Jurkat, Clone E6-1 (cell line): ENCODE measurements at regions not wholly inside any gene's neighbourhood (a gene's known extent, or its start where the extent isn't known, plus 50 kb on each side); places are given as distances from the start of the nearest gene placed in this dataset.
"Not testable (repeated sequence)": the region's sequence is repeated elsewhere in the genome, so short reads cannot be mapped to it uniquely, and the experiment has no call there.

Experiments
- DNase-seq: peaks from one replicate; pipeline ENCODE4 v3.0.0-alpha.2; 2011; ENCODE audit warnings: low read depth, low spot score
- H3K4me3 ChIP-seq: 2 replicates; pipeline ENCODE4 v1.5.1; 2011; ENCODE audit warnings: mild to moderate bottlenecking, low read length, control low read depth, moderate library complexity

GRCh38 chr20:43838703-43839060 lies 76.0 kb upstream of the TOX2 start:
- no peak for DNase-seq
- no peak overlapping the region for H3K4me3 ChIP-seq

GRCh38 chr20:43837856-43838702 lies 76.6 kb upstream of the TOX2 start:
- DNase-seq: no peak
- H3K4me3 ChIP-seq: no peak overlapping the region

- DNase-seq: no peak
- H3K4me3 ChIP-seq: no peak overlapping the region
Measured at GRCh38 chr20:43836790-43837189, 77.9 kb upstream of the TOX2 start.

GRCh38 chr20:43835944-43836508 lies 78.6 kb upstream of the TOX2 start:
- no peak overlapping the region for H3K4me3 ChIP-seq
- no peak for DNase-seq

- no peak for DNase-seq
- H3K4me3 ChIP-seq: no peak overlapping the region
Measured at GRCh38 chr20:43833511-43834395, 80.9 kb upstream of the TOX2 start.

DNA sequence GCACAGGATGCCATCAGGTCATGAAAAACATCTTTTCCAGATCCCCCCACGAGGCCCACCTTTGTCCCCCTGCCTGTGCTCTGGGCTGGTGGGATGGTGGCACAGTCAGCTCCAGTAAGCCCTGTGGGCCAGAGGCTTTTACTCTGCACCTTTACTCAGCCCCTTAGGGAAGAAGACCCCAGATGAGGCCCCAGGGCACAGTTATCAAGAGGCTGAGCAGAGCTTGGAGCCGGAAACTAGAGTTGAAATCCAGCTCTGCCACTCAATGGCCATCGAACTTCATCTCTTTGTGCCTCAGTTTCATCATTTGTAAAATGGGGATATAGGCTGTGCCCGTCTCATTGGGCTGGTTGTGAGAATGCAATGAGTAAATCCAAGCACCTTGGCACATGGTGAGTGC lies 81.7 kb upstream of the TOX2 start:
- H3K4me3 ChIP-seq: no peak overlapping the region
- no peak for DNase-seq

DNA sequence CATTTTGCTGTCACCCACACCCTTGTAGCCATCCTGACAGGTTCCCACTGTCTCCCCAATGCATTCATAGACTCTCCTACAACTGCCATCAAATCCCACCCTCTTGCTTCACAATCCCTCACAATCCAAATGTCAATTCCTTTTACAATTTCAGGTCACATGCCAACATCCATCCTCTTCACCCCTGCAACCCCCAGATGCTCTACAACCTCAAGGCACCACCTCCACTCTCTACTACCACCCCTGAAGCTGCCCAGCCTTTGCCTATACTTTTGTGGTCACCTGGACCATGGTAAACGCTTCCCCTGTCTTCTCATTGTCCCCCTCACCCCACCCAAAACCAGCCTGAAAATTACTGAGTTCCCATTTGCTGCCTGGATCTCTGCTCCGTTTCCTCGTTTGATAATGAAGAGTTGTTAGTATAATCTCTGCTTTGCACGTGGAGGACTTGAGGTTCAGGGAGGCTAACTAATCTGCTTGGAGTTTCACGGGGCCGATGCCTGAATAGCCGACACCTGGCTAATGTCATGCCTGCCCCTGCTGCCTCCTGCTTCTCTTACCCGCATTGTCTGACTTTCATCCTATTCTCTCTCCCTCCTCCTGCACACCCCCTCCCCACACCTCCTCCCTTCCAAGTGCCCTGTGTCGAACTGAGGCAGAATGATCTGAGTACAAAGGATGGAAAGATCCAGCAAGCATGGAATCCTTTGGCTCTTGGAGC lies 82.4 kb upstream of the TOX2 start:
- DNase-seq: no peak
- no peak overlapping the region for H3K4me3 ChIP-seq

- no peak for DNase-seq
- H3K4me3 ChIP-seq: no peak overlapping the region
Measured at GRCh38 chr20:43831481-43832065, 83.1 kb upstream of the TOX2 start.

DNA sequence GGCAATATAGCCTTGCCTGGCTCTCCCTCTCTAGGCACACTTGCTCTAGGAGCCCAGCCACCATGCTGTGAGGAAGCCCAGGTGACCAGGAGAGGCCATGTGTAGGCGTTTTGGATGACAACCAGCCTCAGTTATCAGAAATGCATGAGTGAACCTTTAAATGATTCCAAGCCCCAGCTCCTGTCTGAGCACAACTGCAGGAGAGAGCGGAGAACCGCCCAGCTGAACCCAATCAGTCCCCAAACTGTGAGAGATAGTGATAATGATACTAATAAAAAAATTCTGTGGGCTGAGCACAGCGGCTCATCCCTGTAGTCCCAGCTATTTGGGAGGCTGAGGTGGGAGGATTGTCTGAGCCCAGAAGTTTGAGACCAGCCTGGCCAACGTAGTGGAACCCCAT lies 83.8 kb upstream of the TOX2 start:
- no peak for DNase-seq

GRCh38 chr20:43829951-43830690 lies 84.5 kb upstream of the TOX2 start:
- no peak overlapping the region for H3K4me3 ChIP-seq
- DNase-seq: no peak

More for the DNA sequence above, 83.8 kb upstream of the TOX2 start:
- no peak overlapping the region for H3K4me3 ChIP-seq

DNA sequence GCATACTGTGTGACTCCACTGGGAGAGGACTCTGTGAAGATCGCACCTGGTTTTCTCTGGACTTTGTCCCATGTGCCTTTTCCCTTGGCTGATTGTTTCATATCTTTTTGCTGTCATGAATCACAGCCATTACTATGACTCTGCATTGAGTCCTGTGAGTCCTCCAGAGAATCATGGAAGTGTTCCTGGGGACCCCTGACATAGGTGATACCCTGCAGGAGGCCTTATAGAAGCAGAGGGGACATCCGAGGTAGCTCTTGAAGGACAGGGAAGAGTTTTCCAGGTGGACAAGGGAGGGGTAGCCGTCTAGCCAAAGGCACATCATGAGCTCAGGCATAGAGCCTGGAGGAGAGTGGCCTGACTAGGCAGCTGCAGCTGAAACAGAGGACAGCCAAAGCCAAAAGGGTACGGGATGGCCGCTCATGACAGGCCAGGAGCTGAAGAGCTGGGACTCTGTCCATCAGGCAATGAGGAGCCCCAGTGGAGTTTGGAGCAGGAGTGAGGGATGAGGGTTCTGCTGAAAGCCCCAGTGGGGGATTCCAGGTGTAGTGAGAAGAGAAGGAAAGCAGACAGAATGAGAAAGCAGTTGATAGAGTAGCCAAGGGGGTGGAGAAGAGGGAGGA lies 86.6 kb upstream of the TOX2 start:
- H3K4me3 ChIP-seq: no peak overlapping the region
- no peak for DNase-seq

DNA sequence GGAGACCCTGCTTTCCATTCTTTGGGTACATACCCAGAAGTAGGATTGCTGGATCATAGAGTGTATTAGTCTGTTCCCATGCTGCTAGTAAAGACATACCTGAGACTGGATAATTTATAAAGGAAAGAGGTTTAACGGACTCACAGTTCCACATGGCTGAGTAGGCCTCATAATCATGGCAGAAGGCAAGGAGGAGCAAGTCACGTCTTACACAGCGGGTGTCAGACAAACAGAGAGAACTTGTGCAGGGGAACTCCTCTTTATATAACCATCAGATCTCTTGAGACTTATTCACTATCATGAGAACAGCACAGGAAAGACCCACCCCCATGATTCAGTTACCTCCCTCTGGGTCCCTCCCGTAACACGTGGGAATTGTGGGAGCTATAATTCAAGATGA lies 87.7 kb upstream of the TOX2 start:
- H3K4me3 ChIP-seq, DNase-seq: not testable (repeated sequence)

- H3K4me3 ChIP-seq: no peak overlapping the region
- no peak for DNase-seq
Measured at GRCh38 chr20:43825581-43825980, 89.1 kb upstream of the TOX2 start.

DNA sequence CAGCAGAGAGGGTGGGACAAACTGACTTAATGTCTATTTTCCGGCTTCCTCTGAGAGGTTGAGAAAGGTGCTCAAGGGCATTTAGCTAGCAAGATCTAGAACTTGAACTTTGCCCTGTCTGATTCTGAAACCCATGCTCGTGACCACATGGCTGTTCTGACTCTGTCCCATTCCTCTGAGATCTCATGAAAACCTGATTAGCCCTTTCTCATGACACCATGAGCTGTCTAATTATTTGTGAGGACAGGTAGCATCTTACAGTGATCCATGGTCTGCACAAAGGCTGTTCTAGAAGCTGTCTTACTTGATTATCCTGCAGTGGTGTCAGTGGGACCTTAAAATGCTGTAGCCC lies 89.6 kb upstream of the TOX2 start:
- no peak for DNase-seq
- H3K4me3 ChIP-seq: no peak overlapping the region

DNA sequence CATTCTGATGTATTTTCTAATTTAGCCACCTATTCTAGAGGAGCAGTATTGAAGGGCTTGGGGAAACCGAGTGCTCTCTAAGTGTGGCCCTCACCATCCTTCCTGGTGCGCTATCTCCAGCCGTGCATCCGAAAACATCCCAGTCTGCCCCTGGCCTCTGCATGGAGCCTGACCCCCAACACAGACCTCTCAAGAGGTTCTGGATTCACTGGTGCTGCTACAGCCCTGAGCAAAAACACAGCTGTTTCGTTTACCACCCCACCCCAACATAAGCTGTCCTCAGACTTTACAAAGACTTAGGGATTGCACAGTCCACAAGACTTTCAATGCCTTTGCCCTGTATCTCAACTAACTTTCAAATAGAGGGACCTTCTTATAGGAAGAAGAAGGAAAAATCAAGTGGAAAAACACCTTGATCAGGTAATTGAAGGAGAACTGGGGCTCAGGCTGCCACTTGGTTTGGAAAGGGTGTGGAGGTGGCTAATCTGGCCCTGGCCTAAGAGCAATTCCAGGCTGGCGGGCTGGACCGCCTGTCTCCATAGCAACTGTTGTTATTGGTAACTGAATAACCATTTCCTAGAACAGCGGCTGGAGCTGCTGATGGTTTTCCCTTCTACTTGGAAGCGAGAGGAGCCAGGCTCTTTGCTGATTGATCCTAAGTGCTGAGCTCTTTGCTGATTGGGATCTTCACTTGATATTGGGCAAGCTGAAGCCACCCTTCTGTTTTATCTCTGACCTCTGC lies 90.2 kb upstream of the TOX2 start:
- no peak for DNase-seq
- H3K4me3 ChIP-seq: no peak overlapping the region

- no peak overlapping the region for H3K4me3 ChIP-seq
- DNase-seq: no peak
Measured at GRCh38 chr20:43821795-43822194, 92.9 kb upstream of the TOX2 start.

- H3K4me3 ChIP-seq: no peak overlapping the region
- no peak for DNase-seq
Measured at GRCh38 chr20:43820731-43821330, 93.8 kb upstream of the TOX2 start.
